HG03097 (cell line): ENCODE measurements at regions not wholly inside any gene's neighbourhood (a gene's known extent, or its start where the extent isn't known, plus 50 kb on each side); places are given as distances from the start of the nearest gene placed in this dataset.

Experiments used
- ATAC-seq: cut with Tn5 transposase; IDR thresholded peaks from one replicate; pipeline ENCODE4 v1.9.1; 2021; ENCODE audit not compliant: unreplicated experiment, low FRiP score

GRCh38 chr1:58430421-58431275 is 115.9 kb downstream of the OMA1 start:
- no peak for ATAC-seq

DNA sequence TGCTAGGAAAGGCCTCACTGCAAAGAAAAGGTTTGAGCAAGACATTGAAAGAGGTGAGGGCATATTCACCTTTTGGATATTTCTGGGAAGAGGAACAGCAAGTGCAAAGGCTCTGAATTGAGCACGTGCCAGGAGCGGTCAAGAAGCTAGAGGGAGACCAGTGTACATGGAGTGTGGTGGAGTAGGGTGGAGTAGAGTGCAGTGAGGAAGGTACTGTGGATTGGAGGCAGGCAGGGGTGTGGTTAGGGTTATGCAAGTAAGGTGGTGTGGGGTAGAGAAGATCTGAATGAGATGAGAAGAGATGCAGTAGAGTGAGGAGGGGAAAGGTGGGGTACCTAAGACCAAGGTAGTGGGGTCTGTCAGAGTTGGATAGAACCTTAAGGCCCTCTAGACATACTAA is 119.6 kb downstream of the OMA1 start:
- ATAC-seq = no peak

DNA sequence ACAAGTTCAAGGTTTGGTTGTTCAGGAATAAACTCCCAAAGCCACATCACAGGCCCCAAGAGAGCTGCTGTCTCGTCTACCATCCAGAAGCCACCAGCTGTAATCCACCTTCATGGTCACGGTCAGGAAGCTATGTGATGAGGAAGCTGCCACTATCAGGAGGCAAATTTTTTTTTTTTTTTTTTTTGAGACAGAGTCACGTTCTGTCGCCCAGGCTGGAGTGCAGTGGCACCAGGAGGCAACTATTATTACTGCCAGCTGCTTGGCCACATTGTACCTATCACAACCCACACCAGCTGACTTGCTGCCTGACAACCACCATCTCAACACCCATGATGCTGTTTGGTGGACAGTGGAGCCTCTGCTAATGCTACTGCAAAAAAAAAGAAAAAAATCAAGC is 124.1 kb downstream of the OMA1 start:
- no peak for ATAC-seq

DNA sequence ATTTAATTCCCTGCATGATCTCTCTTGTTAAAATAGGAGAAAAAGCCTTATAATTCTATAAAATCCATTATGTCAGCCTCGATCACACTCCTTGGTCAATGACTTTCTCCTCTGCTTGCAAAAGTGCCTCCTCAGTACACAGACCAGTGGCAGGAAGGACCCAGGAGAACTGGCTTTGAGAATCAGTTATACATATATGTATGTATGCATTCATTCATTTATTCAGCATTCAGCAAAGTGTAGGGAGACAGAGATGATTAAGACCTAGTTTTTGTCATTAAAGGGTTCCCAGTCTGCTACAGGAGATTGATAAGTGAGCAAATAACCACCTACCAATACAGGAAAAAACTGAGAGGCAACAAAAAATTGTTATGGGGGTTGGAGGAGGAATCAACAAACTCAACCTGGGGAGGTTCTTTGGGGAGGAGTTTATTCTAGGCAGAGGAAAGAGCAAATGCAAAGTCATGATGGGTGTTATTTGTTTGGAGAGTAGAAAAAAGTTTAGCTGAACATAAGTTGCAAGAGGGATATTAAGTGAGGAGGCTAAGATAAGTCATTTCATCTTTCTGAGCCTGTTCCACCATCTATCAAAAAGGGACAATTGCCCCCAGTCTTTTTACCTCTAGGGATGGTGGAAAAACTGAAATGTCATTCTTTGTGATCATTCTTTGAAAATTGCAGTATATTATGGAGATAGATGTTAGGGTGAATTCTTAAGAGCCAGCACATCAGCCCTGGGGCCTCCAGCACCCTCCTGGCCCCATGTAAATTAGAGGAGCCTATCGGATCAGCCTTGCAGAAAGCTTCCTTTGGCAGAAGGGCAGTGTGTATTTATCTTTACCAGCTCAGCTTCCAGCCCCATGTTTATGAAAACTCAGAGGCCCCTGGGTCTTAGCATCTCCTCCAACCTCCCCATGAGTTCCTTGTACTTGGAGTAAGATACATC is 128.0 kb downstream of the OMA1 start:
- no peak for ATAC-seq

DNA sequence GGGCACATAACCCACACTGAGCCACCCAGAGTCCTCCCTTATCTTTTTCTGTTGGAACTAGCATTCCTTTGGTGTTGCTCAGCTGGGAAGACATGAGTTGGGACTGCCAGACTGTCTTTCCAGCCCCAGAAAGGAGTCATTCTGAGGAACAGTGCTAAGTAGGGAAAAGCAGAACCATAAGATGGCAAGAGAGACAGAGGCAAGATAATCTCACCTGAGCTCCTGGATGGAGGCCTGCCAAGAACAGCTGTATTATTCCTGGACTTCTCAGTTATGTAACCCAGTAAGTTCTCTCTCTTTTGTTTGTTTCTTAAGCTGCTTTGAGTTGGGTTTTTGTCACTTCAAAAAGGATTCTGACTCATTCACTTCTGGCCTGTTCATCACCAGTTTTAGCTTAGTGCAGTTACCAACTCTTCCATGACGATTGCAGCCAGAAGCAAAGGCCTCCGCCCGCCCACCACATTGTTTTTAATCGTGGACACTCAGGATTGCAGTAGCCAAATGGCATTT is 134.4 kb downstream of the OMA1 start:
- ATAC-seq = no peak

DNA sequence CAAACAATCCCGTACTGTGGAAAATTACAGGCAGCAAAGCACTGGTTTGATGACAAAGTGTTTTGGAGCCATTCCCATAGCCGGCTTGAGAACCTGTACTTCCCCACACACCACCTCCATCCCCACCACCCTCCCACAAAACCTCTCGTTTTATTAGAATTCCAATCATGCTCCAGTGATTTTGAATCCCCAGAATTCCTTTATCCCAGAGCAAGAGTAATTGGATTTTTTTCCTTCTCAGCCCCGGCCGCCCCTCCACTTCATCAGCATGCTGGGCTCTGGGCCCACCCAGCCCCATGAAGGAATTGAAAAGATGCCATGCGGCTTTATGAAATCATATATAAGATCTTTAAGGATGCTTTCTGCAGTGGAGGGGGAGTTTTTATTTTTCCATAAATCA is 136.6 kb downstream of the OMA1 start:
- ATAC-seq = no peak

DNA sequence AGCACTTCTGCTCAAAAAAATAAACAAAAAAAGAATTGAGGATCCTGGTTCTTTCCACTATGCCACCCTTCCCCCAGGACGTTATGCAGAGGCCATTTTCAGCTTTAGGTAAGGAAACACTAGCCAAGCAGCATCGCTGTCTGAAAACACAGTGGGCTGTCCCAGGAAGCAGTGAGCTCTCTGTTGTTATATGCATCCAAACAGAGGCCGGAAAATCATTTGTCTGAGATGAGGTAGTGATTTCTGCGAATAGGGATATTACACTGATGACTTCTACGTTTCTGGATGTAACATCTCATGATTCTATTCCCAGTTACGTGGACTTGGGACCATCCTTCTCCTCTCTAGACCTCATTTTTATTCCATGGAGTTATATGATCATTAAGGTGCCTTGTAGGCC is 137.2 kb downstream of the OMA1 start:
- no peak for ATAC-seq

DNA sequence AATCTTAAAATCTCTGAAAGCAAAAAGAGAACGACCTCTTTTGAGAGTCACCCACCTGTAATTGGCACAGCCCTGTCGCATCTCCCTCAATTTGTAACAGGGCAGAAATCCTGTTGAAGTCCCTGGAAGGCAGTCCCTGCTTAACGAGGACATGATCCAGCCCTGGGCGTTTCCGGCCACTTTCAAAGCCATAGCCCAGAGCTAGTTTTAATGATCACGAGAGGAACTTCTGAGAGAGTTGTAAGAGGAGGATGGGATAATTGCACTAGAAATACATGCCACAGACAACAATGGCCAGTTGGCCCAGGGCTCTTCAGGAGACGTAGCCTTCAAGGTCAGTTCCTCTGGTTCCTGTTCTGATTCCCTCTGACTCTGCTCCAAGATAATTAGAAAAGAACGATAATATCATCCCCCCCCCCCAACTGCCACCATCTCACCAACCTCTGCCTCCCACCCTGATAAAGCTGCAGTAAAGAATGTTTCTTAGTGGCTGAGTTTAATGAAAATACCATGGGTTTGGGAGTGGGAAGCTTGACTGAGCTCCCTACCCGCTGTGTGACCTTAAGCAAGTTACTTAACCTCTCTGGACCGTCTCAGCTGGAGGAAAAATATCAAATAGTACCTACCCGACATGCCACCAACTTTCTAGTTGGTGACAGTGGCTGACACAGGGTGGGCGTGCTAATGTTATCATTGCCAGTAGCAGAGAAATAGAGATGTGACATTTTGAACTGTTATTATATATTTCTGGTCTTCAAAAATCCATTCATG is 140.0 kb downstream of the OMA1 start:
- ATAC-seq = no peak

DNA sequence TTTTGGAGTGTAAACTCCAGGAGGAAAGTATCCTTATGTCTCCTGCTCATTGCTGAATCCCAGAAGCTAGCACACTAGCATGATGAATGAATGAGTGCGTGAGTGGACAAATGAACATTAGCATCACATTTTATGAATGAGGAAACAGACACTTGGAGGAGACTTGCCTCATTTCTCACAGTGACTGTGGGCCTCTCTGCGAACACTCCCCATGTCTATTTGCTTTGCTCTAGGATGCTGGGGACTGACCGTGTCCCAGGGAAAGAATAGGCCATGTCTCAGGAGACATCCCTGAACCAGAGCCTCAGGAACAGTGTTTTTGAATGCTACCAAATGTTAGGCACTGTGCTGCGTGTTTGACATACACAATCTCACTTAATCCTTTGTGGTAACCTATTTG is 140.9 kb downstream of the OMA1 start:
- no peak for ATAC-seq

- no peak for ATAC-seq
These were observed 142.6 kb downstream of the OMA1 start for GRCh38 chr1:58403894-58404293.

GRCh38 chr1:58402444-58402843 is 144.1 kb downstream of the OMA1 start:
- ATAC-seq = no peak

DNA sequence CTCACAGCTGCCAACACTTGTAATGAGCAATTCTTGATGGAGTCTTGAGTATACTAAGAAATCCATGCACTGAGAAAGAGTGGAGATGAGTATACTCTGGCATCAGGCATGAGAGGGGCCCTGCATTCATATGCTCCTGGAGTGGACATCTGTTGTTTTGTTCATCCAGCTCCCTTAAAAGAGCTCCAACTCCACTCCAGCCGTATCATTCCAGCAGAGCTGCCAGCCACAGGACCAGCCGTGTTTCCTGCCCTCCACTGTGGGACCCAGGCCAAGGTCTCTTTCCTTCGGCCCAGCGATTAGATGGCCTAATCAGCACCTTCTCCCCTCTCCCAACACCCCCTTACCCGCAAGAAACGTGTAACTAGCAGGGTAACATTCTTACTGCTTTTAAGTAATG is 144.5 kb downstream of the OMA1 start:
- no peak for ATAC-seq

- ATAC-seq = no peak
These were observed 147.3 kb downstream of the OMA1 start for GRCh38 chr1:58399176-58399575.

DNA sequence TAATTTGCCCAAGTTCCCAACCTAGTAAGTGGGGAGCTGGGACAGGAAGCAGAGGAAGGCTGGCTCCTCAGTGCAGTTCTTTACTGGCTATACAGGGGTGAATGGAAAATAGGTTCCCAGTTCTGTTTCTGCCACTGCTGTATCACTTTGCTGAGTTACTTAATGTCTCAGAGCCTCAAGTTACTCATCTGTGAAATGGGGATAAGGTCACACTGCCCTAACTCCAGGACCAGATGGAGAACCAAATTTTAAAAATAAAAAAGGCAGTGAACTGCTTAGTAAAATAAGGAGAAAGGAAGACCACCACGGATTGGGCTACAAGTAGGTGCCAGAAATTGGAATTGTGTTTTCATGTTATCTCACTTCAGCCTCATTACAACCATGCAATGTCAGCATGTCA is 147.8 kb downstream of the OMA1 start:
- no peak for ATAC-seq

GRCh38 chr1:58397187-58397820 is 149.2 kb downstream of the OMA1 start:
- no peak for ATAC-seq

- no peak for ATAC-seq
These were observed 150.4 kb downstream of the OMA1 start for GRCh38 chr1:58396150-58396549.

DNA sequence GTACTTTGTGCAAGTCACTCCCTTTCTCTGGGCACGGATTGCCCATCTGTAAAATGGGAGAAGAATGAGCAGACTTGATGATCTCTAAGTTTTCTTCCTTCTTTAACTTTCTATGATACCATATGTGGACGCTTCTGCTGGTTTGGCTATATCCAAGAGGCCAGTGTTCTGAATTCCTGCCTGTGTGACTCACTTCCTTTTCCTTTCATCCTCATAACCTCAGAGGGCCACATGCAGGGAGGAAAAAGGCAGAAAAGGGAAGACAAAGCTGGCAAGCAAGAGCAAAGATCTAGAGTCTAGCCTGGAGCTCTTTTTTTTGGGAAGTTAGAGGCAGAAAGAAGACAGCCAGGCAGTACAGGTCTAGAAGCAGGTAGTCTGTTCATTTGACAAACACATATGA is 151.2 kb downstream of the OMA1 start:
- no peak for ATAC-seq

DNA sequence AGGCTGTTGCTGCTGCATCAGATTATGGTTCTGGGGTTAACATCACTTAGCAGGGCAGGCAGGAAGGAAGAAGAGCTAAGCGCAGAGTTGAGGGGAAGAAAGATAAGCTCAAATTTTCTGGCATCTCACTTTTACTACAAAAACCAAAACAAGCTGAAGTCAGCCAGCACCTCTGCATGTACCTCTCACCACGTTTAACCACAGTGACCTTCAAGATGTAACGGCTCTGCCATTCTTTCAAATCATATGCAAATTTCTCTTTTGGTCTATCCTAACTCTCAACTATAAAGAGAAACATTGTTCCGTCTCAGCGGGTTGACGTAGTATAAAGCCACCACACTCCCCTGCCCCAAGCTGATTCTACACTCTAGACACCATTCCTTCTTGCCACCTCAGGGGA is 154.4 kb downstream of the OMA1 start:
- ATAC-seq = no peak

- ATAC-seq = no peak
These were observed 155.0 kb downstream of the OMA1 start for GRCh38 chr1:58391514-58391913.

- no peak for ATAC-seq
These were observed 155.5 kb downstream of the OMA1 start for GRCh38 chr1:58391056-58391455.
